ENCODE measurements at regions not wholly inside any gene's neighbourhood (a gene's known extent, or its start where the extent isn't known, plus 50 kb on each side); places are given as distances from the start of the nearest gene placed in this dataset.
A peak's percentile ranks its signal among the peaks of the same experiment; 100 is the strongest.
"Not testable (repeated sequence)": the region's sequence is repeated elsewhere in the genome, so short reads cannot be mapped to it uniquely, and the experiment has no call there.

DNA sequence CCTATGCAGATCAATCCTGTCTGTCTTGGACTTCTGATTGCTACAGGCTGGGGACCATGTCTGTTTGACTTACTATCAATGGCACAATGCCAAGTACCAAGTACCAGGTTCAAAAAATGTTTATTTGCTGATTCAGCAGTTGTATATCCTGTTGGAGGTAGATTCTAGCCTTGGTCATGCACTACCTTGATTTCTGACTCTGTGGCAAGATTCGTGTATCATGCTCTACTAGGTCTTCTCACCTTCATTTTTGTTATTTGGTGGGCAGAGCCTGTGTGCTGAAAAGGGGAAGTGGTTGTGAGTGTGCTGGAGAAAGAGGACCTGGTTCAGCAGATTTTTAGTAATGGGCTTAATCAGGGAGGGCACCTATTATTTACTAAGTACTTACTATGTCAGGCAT lies 192.4 kb upstream of the MYLIP start:
- no peak for DNase-seq (ENCODE audit: extremely low read depth in 1 of 2, low read depth in 1 of 2)

DNA sequence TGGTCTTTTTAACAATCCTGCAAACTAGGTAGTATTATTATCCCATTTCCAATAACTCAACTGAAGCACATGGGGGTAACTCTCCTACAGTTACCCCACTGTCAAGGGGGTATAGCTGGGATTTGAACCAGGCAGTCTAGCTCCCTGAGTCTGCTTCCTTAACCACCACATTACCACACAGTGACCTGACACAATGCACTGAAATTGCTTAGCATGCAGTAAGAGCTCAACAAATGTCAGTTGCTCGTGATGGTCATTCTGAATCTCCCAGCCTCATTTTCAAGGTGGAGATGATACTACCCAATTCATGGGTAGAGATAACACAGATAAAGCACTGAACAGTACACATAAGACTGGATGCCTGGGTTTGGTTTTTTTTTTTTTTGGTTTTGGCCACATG lies 193.2 kb upstream of the MYLIP start:
- DNase-seq (ENCODE audit: extremely low read depth in 1 of 2, low read depth in 1 of 2), result no peak

DNA sequence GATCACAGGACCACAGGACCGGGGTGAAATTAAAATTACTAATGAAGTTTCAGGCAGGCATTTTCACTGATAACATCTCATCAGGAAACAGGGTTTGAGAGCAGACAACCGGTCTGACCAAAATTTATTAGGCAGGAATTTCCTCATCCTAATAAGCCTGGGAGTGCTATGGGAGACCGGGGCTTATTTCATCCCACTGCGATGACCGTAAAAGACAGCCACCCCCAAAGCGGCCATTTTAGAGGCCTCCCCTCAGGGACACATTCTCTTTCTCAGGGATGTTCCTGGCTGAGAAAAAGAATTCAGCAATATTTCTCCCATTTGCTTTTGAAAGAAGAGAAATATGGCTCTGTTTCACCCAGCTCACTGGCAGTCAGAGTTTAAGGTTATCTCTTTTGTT lies 197.2 kb upstream of the MYLIP start:
- DNase-seq (ENCODE audit: extremely low read depth in 1 of 2, low read depth in 1 of 2), result not testable (repeated sequence)

DNA sequence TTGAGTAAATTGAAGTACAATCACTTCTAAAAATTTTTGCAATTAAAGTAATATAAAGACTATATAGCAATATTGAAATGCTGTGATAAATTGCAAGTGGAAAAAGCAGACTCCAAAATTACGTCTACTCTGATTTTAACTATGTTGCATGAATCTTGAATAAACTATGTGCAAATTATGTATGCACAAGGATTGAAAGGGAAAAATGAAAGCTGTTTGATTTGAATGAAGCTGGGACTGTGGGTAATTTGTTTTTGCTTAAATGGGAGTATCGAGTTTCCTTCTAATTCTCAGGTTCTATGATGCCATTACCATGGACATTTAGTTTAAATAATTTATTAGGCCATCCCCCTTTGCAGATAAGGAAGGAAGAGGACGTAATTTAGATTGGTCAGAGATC lies 198.7 kb upstream of the MYLIP start:
- DNase-seq (ENCODE audit: extremely low read depth in 1 of 2, low read depth in 1 of 2), result no peak

DNA sequence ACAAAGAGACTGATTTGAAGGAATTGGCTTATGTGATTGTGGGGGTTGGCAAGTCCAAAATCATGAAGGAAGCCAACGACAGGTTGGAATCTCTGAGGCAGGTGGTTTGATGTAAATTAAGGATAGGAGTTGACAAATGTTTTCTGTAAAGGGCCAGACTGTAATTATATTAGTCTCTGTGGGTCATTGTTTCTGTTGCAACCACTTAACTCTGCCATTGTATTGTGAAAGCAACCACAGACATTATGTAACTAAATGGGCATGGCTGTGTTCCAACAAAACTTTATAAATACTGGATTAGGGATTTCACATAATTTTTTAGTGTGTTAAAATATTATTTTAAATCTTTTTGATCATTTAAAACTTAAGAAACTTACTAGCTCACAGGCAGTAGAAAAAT lies 199.2 kb upstream of the MYLIP start:
- DNase-seq (ENCODE audit: extremely low read depth in 1 of 2, low read depth in 1 of 2), result no peak

DNA sequence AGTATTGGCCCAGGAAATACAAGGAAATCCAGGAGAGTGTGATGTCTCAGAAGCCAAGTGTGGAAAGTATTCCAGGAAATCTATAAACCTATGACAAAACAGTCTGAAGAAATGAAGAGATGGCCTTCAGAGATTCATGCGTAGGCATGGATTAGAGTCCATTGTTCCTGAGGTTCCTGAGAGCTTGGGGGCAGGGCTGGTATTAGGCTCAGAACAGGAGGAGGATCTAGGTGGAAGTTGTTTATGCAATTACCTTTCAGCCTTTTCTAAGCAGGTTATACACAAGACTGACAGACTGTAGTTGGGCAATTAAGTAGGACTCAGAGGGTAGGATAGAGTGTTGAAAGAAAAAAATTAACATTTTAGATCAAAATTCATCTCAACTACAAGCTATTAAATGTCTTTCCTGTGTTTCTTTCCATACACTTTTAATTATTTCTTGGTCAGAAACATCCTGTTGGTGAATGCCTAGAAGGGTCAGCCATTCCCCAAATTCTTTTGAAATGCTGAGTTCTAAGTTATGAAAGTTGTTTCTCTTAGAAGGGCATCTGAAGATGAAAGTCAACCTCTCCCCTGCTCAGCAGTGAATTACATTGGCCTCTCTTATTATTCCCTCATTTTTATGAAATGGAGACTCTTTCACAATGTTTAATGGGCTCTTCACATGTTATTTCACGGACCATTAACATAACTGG lies 201.2 kb upstream of the MYLIP start:
- DNase-seq (ENCODE audit: extremely low read depth in 1 of 2, low read depth in 1 of 2), result no peak

DNA sequence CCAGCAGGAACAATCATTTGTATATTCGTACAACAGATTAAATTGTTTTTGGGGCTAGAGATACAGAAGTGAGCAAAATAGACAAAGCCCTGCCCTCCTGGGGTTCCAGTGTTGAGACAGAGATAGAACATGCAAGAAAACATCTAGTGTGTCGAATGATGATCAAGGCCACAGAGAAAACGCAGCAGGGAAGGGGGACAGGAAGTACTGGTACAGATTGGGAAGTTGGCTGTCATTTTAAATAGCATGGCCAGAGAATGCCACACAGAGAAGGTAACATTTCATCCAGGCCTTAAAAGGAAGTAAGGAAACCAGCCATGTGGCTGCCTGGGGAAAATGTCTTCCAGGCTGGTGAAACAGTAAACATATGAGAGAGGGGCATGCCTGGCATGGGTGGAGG lies 202.6 kb upstream of the MYLIP start:
- no peak for DNase-seq (ENCODE audit: extremely low read depth in 1 of 2, low read depth in 1 of 2)

DNA sequence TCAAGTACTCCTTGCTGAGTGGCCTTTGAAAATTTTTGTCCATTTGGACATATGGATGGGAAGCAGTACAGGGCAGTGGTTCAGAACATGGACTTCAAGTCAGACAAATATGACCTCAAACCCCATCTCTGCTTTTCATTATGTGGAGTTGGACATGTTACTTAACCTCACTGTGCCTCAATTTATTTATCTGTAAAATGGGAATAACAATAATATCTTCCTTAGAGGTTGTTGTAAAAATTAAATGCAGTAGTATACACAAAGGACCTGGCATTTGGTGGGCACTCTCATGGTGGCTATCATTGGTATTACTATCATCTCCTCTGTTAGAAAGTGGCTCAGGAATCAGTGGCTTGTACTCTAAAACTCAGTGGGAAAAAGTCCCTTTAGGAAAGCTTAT lies 204.0 kb upstream of the MYLIP start:
- DNase-seq (ENCODE audit: extremely low read depth in 1 of 2, low read depth in 1 of 2), result no peak

DNA sequence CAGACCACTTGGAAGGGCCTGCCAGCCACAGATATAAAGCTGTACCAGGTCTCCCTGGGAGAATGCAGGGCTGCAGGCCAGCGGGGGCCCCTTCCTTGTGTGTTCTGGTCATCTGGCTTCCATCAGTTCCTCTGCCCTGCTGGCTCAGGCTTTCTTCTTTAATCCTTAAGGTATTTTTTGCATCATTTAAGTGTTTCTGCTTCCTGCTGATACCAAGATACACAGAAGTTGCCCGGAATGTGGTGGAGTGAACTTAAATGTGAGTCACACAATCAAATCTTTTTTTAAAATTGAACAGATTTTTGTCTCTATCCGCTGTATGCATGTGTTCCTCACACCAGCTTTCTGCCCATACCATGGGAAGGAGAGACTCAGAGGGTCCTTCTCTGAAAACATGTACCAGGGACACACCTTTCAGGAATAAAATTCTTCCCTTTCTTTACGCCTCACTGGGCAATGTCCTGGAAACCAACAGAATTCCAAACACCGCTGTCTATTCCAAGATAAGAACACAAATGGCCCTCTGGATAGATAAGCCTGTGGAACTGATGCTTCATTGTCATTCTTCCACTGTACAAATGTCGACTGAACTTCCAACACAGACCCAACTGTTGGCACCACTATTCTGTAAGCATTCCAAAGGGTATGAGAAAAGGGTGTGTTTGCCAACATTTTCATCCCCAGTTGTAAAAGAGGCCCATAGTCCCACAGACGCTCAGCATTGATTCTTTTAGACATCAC lies 206.2 kb upstream of the MYLIP start:
- no peak for DNase-seq (ENCODE audit: extremely low read depth in 1 of 2, low read depth in 1 of 2)

DNA sequence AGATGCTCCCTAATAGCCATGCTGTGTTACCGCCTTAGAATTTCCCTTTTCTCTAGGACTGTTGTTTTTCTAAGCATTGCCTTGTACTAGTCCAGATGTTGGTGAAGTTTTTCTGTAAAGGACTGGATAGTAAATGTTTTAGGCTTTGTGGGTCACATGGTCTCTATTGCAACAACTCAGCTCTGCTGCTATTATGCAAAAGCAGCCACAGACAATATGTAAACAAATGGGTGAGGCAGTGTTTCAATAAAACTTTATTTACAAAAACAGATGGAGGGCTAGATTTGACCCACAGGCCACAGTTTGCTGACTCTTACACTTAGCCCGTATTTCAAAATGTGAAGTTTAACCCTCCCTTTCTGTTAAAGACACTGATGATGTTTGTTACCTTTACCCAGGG lies 207.6 kb upstream of the MYLIP start:
- DNase-seq (ENCODE audit: extremely low read depth in 1 of 2, low read depth in 1 of 2), result no peak

DNA sequence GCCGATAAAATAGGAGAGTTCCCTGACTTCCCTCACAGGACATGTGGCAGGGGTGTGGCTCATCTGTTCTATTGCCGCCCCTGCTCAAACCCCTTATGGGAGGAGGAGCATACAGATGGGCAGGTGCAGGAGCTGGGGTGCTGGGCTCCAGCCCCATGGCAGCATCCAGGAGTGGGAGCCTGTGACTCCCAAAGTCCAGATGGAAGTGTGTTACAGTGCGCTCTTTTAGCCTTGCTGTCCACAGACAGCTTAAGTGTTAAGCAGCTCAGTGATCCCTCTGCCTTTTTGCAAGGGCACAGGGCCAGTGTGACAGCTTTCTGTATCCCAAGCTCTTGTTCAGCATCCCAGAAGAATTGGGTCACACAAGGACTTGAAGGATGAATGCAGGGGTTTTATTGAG lies 212.3 kb upstream of the MYLIP start:
- DNase-seq (ENCODE audit: extremely low read depth in 1 of 2, low read depth in 1 of 2), result no peak

DNA sequence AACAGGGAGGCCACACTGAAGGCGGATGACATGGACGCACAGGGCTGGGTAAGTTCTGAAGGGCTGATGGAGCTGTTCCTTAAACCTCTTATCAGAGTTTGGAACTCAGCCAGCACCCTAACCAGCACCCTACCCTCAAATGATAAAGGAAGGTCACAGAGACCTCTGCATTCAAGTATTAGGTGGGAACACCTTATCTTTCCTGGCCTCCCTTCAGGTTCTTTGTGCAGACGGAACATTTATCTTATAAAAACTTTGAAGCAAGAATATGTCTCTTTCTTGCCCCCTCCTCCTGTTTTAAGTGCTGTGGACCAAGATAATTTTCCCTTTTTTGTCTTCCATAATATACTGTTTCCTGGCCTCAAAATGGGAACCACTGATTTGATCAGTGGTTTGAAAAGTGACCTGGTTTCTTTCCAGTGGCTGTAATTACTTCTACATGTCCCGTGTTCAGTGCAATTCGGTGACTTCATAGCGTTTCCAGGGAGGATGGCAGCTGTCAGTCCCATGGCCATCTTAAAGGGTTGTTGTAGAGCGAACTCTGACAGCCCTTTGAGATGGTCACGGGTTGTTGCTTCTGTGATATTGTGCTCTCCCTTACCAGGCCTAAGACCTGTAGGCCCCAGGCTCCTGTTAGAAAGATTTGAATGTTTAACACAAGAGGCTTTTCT lies 213.2 kb upstream of the MYLIP start:
- DNase-seq (ENCODE audit: extremely low read depth in 1 of 2, low read depth in 1 of 2), result no peak

DNA sequence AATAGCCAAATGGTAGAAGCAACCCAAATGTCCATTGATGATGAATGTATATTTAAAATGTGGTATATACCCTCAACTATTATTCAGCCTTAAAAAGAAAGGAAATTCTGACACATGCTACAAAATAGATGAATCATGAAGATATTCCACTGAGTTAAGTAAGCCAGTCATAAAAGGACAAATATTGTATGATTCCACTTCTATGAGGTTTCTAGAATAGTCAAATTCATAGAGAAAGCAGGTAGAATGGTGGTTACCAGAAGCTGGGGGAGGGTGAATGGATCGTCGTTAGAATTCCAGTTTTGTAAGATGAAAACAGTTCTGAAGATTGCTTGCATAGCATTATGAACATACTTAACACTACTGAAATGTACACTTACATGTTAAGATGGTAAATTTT lies 214.3 kb upstream of the MYLIP start:
- no peak for DNase-seq (ENCODE audit: extremely low read depth in 1 of 2, low read depth in 1 of 2)

DNA sequence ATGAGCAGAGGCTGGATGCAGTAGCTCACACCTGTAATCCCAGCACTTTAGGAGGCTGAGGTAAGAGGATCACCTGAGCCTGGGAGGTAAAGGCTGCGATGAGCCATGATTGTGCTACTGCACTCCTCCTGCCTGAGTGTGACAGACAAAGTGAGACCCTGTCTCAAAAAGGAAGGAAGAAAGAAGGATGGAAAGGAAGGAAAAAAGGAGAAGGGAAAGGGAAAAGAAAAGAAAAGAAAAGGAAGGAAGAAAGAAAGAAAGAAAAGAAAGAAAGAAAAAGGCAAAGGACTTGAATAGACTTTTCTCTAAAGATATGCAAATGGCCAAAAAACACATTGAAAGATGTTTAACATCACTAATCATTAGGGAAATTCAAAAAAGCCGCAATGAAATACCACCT lies 215.3 kb upstream of the MYLIP start:
- DNase-seq (ENCODE audit: extremely low read depth in 1 of 2, low read depth in 1 of 2), result no peak

DNA sequence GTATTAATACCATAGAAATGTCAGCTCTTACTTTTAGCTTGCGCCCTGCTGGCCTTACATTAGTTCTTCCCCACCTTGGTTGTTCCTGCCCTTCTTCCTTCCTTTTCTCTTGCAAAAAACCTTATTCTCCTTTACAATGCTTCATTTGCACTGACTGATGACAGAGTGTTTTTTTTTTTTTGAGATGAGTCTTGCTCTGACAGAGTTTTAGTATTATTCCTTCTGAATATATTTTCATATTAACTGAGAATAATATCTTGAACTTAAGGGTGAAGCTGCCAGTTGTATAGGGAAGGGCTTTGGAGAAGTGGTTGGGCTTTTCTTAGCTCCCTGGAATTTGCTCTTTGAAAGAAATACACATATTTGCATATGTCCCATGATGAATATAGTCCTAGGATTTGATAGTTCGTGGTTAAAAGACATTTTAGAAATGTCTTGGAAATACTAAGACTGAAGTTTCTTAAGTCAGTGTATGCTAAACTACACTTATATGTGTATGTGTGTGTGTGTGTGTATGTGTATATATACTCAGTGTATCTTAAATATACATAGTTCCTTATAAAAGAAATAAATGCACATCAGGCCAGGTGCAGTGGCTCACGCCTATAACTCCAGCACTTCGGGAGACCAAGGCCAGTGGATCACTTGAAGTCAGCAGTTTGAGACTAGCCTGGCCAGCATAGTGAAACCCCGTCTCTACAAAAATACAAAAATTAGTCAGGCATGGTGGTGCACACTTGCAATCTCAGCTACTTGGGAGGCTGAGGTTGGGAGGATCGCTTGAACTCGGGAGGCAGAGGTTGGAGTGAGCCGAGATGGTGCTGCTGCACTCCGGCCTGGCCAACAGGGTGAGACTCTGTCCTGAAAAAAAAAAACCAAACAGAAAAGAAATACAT lies 216.1 kb upstream of the MYLIP start:
- DNase-seq (ENCODE audit: extremely low read depth in 1 of 2, low read depth in 1 of 2), result no peak

DNA sequence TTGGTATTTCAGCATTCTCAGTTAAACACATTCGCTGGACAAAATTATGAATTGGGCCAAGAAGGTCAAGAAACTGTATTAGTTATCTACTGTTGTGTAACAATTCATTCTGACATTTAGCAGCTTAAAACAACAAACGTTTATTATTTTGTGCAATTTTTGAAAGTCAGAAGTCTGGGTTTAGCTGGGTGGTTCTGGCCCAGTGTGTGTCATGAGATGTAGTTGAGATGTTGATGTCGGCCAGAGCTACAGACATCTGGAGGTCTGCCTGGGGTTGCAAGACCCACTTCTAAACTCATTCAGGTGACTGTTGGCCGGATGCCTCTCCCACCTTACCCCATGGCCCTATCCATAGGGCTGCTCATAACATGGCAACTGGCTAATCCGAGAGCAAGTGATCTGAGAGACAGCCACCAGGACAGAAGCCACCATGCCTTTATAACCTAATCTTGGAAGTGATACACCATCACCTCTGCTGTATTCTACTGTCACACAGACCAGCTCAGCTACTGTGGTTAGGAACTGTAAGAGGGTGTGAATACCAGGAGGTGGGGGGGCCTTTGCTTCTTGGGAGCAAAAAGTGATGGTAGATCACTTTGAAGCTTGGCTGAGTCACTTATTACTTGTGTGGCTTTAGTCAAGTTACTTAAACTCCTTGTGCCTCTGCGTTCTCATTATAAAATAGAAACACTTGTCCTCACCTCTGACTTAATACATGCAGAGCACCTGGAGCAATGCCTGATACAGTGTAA lies 217.0 kb upstream of the MYLIP start:
- DNase-seq (ENCODE audit: extremely low read depth in 1 of 2, low read depth in 1 of 2), result peak in 1 of 2 donors; percentile 56

DNA sequence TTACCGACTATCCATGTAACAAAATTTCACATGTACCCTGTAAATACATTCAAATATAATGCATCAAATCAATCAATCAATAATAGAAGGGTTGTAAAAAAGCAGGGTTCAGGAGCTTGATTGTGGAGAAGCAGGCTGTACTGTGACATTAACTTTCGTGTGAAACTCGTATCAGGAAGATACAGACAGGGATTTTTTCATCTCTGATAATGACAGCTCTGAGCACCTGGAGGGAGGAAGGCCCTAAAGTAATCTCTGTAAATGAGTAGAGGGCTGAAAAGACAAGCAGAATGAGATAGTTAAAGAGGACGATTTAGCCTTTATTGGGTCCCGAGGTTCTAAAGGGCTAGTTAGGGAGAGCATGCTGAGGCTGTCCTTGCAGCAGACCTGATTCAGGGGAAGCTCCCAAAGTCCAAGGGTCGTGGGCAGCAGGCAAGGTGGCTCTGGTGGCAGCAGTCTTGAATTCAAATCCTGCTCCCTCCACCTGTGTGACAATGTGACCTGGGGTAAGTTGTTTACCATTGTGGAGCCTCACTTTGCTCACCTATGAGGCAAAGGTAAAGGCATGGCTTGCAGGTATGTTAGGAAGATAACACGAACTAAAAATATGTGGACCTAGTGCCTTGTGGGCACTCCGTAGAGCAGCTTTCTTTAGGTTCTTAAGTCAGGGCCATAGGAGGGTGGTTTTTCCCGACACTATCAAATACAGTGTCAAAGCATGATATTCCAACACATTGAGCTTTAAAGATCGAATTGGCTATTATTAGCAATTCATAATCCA lies 219.4 kb upstream of the MYLIP start:
- no peak for DNase-seq (ENCODE audit: extremely low read depth in 1 of 2, low read depth in 1 of 2)

DNA sequence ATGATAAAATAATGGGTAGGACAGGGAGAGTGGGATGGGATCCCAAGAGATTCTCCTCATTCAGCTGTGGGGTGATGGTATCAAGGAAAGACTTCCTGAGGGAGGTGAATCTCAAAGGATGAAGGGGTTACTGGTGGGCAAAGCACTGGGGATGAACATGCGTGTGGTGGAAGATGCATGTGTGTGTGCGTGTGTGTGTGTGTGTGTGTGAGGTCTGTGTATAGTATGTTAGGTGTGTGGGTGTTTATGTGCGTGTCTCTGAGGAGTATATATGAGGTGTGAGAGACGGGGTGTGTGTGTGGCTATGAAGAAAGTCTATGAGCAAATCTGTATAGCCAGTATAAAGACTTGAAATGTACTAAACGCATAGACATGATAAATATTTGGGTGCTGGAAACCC lies 220.0 kb upstream of the MYLIP start:
- no peak for DNase-seq (ENCODE audit: extremely low read depth in 1 of 2, low read depth in 1 of 2)

DNA sequence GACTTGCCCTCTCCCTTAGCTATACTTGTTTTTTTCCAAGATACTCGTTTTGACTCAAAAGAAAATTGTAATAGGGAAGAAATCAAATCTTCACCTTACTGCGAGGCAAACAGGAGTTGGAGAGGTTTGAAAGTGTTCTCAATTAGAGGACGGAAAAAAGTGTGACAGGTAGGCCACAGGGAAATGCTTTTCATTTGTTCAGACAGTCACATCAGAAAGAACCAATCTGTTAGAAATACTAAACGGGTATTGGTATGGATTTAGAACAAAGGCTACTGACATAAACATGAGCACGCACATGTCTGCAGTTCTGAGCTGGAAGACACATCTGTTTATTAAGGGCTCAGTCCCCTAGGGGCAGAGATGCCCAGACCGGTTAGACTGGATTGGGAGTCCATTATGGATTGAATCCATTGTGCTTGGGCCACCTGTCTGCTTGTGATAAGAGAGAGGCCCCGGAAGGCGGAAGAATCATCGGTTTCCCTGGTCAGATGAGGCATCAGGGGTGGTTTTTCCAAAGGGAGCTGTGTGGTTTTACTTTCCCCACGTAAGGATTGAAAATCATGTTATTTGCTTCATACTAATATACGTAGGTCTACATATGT lies 220.9 kb upstream of the MYLIP start:
- DNase-seq (ENCODE audit: extremely low read depth in 1 of 2, low read depth in 1 of 2), result no peak

Data from stimulated activated CD8-positive, alpha-beta memory T cell treated with anti-CD3 and anti-CD28 coated beads, Interleukin-7, amount 100 ng/mL, for 48 hours (primary cell).